HL-60 (cell line): ENCODE measurements at regions not wholly inside any gene's neighbourhood (a gene's known extent, or its start where the extent isn't known, plus 50 kb on each side); places are given as distances from the start of the nearest gene placed in this dataset.

Source experiments
- DNase-seq, 2 experiments: peaks; one replicate each; pipeline ENCODE4 v3.0.0-alpha.2; 2010 to 2020; ENCODE audit warnings: low read depth in 1 of 2, low spot score in 1 of 2
- H3K27ac ChIP-seq: fragments of 250-450 bp; sonication (Bioruptor Pico); replicated peaks from 2 replicates; pipeline ENCODE4 v1.5.1; 2020; ENCODE audit warnings: mild to moderate bottlenecking, moderate library complexity
- H3K27me3 ChIP-seq: fragments of 250-450 bp; sonication (Bioruptor Pico); 2 replicates; pipeline ENCODE4 v1.5.1; 2021; ENCODE audit warnings: mild to moderate bottlenecking, moderate library complexity; ENCODE audit not compliant: insufficient read depth, poor library complexity, severe bottlenecking
- H3K4me3 ChIP-seq: replicated peaks from 2 replicates; pipeline ENCODE4 v1.5.1; 2011; ENCODE audit warnings: mild to moderate bottlenecking, control low read depth, low read length; ENCODE audit not compliant: insufficient read depth
- CTCF ChIP-seq: IDR thresholded peaks from one replicate; pipeline ENCODE4 v1.5.1; 2011; ENCODE audit warnings: low read length, control low read depth, inconsistent platforms; ENCODE audit not compliant: insufficient read depth
- GABPA ChIP-seq: IDR thresholded peaks from 2 replicates; pipeline ENCODE4 v1.6.1; 2012; ENCODE audit warnings: low read depth
- POLR2AphosphoS5 ChIP-seq: IDR thresholded peaks from 2 replicates; pipeline ENCODE4 v1.6.1; 2012; ENCODE audit warnings: low read depth
- SPI1 ChIP-seq: IDR thresholded peaks from 2 replicates; pipeline ENCODE4 v1.6.1; 2012; ENCODE audit warnings: low read depth, mild to moderate bottlenecking, borderline replicate concordance
- TF ChIP-seq, protein P1 (sequence below): IDR thresholded peaks from 2 replicates; pipeline ENCODE4 v1.6.1; 2012; ENCODE audit warnings: low read depth; ENCODE audit not compliant: insufficient replicate concordance

GRCh38 chr10:128538671-128539070 is 412.4 kb upstream of the MKI67 start:
- no peak for TF ChIP-seq SPI1
- TF ChIP-seq POLR2AphosphoS5 = no peak
- no peak for TF ChIP-seq CTCF
- TF ChIP-seq, protein P1, sequence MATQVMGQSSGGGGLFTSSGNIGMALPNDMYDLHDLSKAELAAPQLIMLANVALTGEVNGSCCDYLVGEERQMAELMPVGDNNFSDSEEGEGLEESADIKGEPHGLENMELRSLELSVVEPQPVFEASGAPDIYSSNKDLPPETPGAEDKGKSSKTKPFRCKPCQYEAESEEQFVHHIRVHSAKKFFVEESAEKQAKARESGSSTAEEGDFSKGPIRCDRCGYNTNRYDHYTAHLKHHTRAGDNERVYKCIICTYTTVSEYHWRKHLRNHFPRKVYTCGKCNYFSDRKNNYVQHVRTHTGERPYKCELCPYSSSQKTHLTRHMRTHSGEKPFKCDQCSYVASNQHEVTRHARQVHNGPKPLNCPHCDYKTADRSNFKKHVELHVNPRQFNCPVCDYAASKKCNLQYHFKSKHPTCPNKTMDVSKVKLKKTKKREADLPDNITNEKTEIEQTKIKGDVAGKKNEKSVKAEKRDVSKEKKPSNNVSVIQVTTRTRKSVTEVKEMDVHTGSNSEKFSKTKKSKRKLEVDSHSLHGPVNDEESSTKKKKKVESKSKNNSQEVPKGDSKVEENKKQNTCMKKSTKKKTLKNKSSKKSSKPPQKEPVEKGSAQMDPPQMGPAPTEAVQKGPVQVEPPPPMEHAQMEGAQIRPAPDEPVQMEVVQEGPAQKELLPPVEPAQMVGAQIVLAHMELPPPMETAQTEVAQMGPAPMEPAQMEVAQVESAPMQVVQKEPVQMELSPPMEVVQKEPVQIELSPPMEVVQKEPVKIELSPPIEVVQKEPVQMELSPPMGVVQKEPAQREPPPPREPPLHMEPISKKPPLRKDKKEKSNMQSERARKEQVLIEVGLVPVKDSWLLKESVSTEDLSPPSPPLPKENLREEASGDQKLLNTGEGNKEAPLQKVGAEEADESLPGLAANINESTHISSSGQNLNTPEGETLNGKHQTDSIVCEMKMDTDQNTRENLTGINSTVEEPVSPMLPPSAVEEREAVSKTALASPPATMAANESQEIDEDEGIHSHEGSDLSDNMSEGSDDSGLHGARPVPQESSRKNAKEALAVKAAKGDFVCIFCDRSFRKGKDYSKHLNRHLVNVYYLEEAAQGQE = no peak
- no peak for TF ChIP-seq GABPA
- no peak for DNase-seq
- H3K27ac ChIP-seq = no peak overlapping the region
- peaks cover 24% of the 10 kb centered on the region for H3K27me3 ChIP-seq
- H3K4me3 ChIP-seq = no peak overlapping the region

- no peak overlapping the region for H3K4me3 ChIP-seq
- TF ChIP-seq SPI1 = no peak
- TF ChIP-seq, protein P1 = no peak
- TF ChIP-seq CTCF = no peak
- no peak for TF ChIP-seq POLR2AphosphoS5
- no peak for TF ChIP-seq GABPA
- H3K27ac ChIP-seq = no peak overlapping the region
- peaks cover 24% of the 10 kb centered on the region for H3K27me3 ChIP-seq
- no peak for DNase-seq
These were observed 413.4 kb upstream of the MKI67 start for GRCh38 chr10:128539510-128540127.

DNA sequence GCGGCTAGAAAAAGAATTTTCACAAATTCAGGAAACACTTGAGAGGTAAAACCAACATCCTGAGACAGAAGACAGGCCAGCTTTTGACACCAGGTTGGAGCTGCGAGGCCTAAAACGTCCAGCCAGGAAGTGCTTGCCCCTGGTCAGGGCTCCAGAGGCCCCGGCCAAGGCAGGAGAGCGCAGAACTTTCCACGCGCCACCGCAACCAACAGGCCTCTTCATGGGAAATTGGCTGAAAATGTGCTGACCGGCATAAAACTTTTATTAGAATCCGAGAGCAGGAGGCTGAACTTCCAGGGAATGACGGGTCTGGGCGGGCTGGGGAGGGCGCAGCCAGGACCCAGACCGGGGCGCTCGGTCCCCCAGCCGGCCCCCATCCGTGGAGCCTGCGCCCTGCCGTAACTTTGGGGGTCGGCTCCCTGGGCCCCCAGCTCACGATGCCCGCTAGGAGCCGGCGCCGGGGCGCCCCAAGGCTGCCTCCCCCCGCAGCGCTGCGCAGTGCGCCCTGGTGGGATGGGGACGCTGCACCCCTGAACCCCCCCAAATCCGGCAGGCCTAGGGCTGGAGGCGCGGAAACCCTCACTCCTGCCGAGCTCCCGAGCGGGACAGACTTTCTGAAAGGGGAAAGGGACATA is 414.0 kb upstream of the MKI67 start:
- Histone ChIP-seq H3K27ac (no peak overlapping the region), H3K27me3 (peaks cover 24% of the 10 kb centered on the region), H3K4me3 (no peak overlapping the region)
- DNase-seq = no peak
- TF ChIP-seq GABPA (no peak), CTCF (no peak), POLR2AphosphoS5 (no peak), SPI1 (no peak)
- TF ChIP-seq, protein P1 = no peak
